ENCODE measurements at regions not wholly inside any gene's neighbourhood (a gene's known extent, or its start where the extent isn't known, plus 50 kb on each side); places are given as distances from the start of the nearest gene placed in this dataset.

DNA sequence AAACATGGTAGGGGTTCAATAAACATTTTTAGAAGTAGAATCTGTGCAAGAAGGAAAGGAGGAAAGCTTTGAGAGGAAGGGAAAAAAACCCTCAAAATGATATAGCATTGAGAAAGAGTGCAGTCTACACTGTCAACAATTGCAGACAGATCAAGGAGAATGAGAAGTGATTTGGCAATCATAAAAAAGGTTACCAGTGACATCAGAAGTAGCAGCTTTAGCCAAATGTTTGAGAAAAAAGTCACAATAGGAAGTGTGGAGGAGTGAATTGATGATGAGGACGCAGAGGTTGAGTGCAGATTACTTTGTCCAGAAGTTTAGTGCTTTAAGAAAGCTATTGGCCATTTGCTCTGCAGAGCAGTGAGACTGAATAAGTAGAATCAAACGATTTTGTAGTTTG is 155.0 kb downstream of the GJA1 start:
- WGBS (ENCODE audit: low lambda C conversion rate): 0% methylated on average over 2 of the region's 2 CpGs
- no peaks in the 10 kb centered on the region for H3K4me1 ChIP-seq (ENCODE audit: insufficient read depth, low read length)
- H3K27ac ChIP-seq (ENCODE audit: extremely low read length, insufficient read depth, low read length): no peak overlapping the region
- no peak overlapping the region for H3K4me2 ChIP-seq (ENCODE audit: low read depth, low read length)
- H3K79me2 ChIP-seq (ENCODE audit: insufficient read depth, low read length): no peaks in the 10 kb centered on the region
- no peak overlapping the region for H2AFZ ChIP-seq (ENCODE audit: low read length)
- ATAC-seq: no peak
- DNase-seq (ENCODE audit: low spot score): no peak
- H3K9me3 ChIP-seq (ENCODE audit: low read length): no peaks in the 10 kb centered on the region
- no TSS peak for BruUV-seq (replicated peaks)
- ChIA-PET CTCF (ENCODE audit: low intra/inter-chr PET ratio, low total read pairs) (no interaction called here), POLR2A (no interaction called here)
- no peaks in the 10 kb centered on the region for H3K36me3 ChIP-seq (replicated peaks in 1 of 2; ENCODE audit: control insufficient read depth in 1 of 2, insufficient read depth in 2 of 2, low read length in 2 of 2)
- no peak overlapping the region for H3K4me3 ChIP-seq (replicated peaks in 1 of 3; ENCODE audit: insufficient read depth in 1 of 3, low read depth in 2 of 3, low read length in 3 of 3)
- no peaks in the 10 kb centered on the region for H4K20me1 ChIP-seq (ENCODE audit: insufficient read depth, low read length)
- H3K9ac ChIP-seq (ENCODE audit: insufficient read depth, low read depth, low read length): no peak overlapping the region
- no peak for FAIRE-seq
- in situ Hi-C loops (cut with HindIII; ENCODE audit: extremely low pct_ligation_motif_present, low pct_unique_long_range_greater_than_20kb): no loop called here
- H3K27me3 ChIP-seq (ENCODE audit: control insufficient read depth in 1 of 2, insufficient read depth in 2 of 2, low read length in 2 of 2): no peaks in the 10 kb centered on the region
- intact Hi-C loops (cut with micrococcal nuclease; ENCODE audit: unreplicated experiment): no loop called here
- TF ChIP-seq, protein P1, sequence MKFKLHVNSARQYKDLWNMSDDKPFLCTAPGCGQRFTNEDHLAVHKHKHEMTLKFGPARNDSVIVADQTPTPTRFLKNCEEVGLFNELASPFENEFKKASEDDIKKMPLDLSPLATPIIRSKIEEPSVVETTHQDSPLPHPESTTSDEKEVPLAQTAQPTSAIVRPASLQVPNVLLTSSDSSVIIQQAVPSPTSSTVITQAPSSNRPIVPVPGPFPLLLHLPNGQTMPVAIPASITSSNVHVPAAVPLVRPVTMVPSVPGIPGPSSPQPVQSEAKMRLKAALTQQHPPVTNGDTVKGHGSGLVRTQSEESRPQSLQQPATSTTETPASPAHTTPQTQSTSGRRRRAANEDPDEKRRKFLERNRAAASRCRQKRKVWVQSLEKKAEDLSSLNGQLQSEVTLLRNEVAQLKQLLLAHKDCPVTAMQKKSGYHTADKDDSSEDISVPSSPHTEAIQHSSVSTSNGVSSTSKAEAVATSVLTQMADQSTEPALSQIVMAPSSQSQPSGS (CRISPR knock-in tag; IDR thresholded peaks at IDR 0.05): no peak
- TF ChIP-seq NFKB2 (CRISPR knock-in tag; IDR thresholded peaks at IDR 0.05; ENCODE audit: borderline replicate concordance) (no peak), ZBTB38 (CRISPR knock-in tag; IDR thresholded peaks at IDR 0.05) (no peak), ZNF724P (CRISPR knock-in tag; IDR thresholded peaks at IDR 0.05; ENCODE audit: borderline replicate concordance) (no peak), ATF7-NPFF (CRISPR knock-in tag; IDR thresholded peaks at IDR 0.05; ENCODE audit: low read depth) (no peak), ZNF772 (CRISPR knock-in tag; IDR thresholded peaks at IDR 0.05) (no peak), HNRNPH1 (optimal IDR thresholded peaks at IDR 0.05; ENCODE audit: low read depth, low read length) (no peak), ZNF282 (IDR thresholded peaks at IDR 0.05; ENCODE audit: partially characterized antibody) (no peak), ZNF44 (CRISPR knock-in tag; IDR thresholded peaks at IDR 0.05) (no peak), PPARG (CRISPR knock-in tag; conservative IDR thresholded peaks at IDR 0.05) (no peak), ZNF567 (CRISPR knock-in tag; IDR thresholded peaks at IDR 0.05; ENCODE audit: borderline replicate concordance) (no peak), ZNF878 (CRISPR knock-in tag; IDR thresholded peaks at IDR 0.05) (no peak), ZNF382 (CRISPR knock-in tag; IDR thresholded peaks at IDR 0.05; ENCODE audit: borderline replicate concordance) (no peak)
- TF ChIP-seq, protein P2, sequence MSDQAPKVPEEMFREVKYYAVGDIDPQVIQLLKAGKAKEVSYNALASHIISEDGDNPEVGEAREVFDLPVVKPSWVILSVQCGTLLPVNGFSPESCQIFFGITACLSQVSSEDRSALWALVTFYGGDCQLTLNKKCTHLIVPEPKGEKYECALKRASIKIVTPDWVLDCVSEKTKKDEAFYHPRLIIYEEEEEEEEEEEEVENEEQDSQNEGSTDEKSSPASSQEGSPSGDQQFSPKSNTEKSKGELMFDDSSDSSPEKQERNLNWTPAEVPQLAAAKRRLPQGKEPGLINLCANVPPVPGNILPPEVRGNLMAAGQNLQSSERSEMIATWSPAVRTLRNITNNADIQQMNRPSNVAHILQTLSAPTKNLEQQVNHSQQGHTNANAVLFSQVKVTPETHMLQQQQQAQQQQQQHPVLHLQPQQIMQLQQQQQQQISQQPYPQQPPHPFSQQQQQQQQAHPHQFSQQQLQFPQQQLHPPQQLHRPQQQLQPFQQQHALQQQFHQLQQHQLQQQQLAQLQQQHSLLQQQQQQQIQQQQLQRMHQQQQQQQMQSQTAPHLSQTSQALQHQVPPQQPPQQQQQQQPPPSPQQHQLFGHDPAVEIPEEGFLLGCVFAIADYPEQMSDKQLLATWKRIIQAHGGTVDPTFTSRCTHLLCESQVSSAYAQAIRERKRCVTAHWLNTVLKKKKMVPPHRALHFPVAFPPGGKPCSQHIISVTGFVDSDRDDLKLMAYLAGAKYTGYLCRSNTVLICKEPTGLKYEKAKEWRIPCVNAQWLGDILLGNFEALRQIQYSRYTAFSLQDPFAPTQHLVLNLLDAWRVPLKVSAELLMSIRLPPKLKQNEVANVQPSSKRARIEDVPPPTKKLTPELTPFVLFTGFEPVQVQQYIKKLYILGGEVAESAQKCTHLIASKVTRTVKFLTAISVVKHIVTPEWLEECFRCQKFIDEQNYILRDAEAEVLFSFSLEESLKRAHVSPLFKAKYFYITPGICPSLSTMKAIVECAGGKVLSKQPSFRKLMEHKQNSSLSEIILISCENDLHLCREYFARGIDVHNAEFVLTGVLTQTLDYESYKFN (CRISPR knock-in tag; conservative IDR thresholded peaks at IDR 0.05): no peak
- TF ChIP-seq, protein P3, sequence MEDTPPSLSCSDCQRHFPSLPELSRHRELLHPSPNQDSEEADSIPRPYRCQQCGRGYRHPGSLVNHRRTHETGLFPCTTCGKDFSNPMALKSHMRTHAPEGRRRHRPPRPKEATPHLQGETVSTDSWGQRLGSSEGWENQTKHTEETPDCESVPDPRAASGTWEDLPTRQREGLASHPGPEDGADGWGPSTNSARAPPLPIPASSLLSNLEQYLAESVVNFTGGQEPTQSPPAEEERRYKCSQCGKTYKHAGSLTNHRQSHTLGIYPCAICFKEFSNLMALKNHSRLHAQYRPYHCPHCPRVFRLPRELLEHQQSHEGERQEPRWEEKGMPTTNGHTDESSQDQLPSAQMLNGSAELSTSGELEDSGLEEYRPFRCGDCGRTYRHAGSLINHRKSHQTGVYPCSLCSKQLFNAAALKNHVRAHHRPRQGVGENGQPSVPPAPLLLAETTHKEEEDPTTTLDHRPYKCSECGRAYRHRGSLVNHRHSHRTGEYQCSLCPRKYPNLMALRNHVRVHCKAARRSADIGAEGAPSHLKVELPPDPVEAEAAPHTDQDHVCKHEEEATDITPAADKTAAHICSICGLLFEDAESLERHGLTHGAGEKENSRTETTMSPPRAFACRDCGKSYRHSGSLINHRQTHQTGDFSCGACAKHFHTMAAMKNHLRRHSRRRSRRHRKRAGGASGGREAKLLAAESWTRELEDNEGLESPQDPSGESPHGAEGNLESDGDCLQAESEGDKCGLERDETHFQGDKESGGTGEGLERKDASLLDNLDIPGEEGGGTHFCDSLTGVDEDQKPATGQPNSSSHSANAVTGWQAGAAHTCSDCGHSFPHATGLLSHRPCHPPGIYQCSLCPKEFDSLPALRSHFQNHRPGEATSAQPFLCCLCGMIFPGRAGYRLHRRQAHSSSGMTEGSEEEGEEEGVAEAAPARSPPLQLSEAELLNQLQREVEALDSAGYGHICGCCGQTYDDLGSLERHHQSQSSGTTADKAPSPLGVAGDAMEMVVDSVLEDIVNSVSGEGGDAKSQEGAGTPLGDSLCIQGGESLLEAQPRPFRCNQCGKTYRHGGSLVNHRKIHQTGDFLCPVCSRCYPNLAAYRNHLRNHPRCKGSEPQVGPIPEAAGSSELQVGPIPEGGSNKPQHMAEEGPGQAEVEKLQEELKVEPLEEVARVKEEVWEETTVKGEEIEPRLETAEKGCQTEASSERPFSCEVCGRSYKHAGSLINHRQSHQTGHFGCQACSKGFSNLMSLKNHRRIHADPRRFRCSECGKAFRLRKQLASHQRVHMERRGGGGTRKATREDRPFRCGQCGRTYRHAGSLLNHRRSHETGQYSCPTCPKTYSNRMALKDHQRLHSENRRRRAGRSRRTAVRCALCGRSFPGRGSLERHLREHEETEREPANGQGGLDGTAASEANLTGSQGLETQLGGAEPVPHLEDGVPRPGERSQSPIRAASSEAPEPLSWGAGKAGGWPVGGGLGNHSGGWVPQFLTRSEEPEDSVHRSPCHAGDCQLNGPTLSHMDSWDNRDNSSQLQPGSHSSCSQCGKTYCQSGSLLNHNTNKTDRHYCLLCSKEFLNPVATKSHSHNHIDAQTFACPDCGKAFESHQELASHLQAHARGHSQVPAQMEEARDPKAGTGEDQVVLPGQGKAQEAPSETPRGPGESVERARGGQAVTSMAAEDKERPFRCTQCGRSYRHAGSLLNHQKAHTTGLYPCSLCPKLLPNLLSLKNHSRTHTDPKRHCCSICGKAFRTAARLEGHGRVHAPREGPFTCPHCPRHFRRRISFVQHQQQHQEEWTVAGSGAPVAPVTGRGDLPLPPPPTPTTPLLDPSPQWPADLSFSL (CRISPR knock-in tag; IDR thresholded peaks at IDR 0.05): no peak
